HuH-7.5 (cell line): ENCODE measurements at regions not wholly inside any gene's neighbourhood (a gene's known extent, or its start where the extent isn't known, plus 50 kb on each side); places are given as distances from the start of the nearest gene placed in this dataset.
"Not testable (repeated sequence)": the region's sequence is repeated elsewhere in the genome, so short reads cannot be mapped to it uniquely, and the experiment has no call there.

Source experiments
- DNase-seq: peaks from one replicate; pipeline ENCODE4 v3.0.0; 2011; ENCODE audit warnings: low spot score

- DNase-seq: not testable (repeated sequence)
These were observed 1937.1 kb upstream of the DEFB115 start for GRCh38 chr20:29320216-29320949.

- DNase-seq: not testable (repeated sequence)
These were observed 1933.6 kb upstream of the DEFB115 start for GRCh38 chr20:29323631-29324515.

- not testable (repeated sequence) for DNase-seq
These were observed 1932.8 kb upstream of the DEFB115 start for GRCh38 chr20:29324516-29325303.

GRCh38 chr20:29325304-29325640 lies 1932.2 kb upstream of the DEFB115 start:
- DNase-seq: no peak

GRCh38 chr20:29325781-29326180 lies 1931.7 kb upstream of the DEFB115 start:
- not testable (repeated sequence) for DNase-seq

- DNase-seq: no peak
These were observed 1930.9 kb upstream of the DEFB115 start for GRCh38 chr20:29326376-29327070.

- DNase-seq: peak; percentile 42
These were observed 1929.7 kb upstream of the DEFB115 start for GRCh38 chr20:29327600-29328420.

- not testable (repeated sequence) for DNase-seq
These were observed 1926.9 kb upstream of the DEFB115 start for GRCh38 chr20:29330429-29331115.

GRCh38 chr20:29349836-29350235 lies 1907.6 kb upstream of the DEFB115 start:
- DNase-seq: no peak

- not testable (repeated sequence) for DNase-seq
These were observed 1881.5 kb upstream of the DEFB115 start for GRCh38 chr20:29375937-29376336.

- DNase-seq: not testable (repeated sequence)
These were observed 1864.6 kb upstream of the DEFB115 start for GRCh38 chr20:29392853-29393252.

GRCh38 chr20:29408034-29408695 lies 1849.3 kb upstream of the DEFB115 start:
- DNase-seq: no peak

GRCh38 chr20:29408707-29409106 lies 1848.8 kb upstream of the DEFB115 start:
- DNase-seq: not testable (repeated sequence)

- not testable (repeated sequence) for DNase-seq
These were observed 1848.2 kb upstream of the DEFB115 start for GRCh38 chr20:29409160-29409689.

- DNase-seq: no peak
These were observed 1847.3 kb upstream of the DEFB115 start for GRCh38 chr20:29409833-29410805.

- no peak for DNase-seq
These were observed 1846.5 kb upstream of the DEFB115 start for GRCh38 chr20:29410806-29411457.

GRCh38 chr20:29411458-29411820 lies 1846.0 kb upstream of the DEFB115 start:
- not testable (repeated sequence) for DNase-seq

GRCh38 chr20:29419378-29419777 lies 1838.1 kb upstream of the DEFB115 start:
- no peak for DNase-seq
